ENCODE measurements at regions not wholly inside any gene's neighbourhood (a gene's known extent, or its start where the extent isn't known, plus 50 kb on each side); places are given as distances from the start of the nearest gene placed in this dataset.

DNA sequence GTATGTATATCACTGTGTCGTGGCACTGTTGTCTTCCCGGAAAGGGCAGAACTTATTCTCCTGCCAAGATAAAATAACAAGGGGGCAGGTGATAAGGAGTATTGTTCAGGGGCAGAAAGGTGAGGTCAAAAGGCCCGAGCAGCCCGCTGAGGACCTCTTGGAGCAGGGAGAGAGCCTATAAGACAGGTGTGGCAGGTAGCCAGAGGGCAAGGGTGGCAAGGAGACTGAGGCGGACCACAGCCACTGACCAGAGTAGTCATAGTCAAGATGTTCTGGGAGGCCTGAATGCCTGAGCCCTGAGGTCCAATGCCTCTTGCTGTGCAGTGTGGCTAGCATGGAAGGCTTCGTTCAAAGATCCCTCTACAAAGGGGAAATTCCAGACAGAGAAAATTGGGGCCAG, 172.3 kb upstream of the CHRNA7 start:
- no peak overlapping the region for H3K27ac ChIP-seq
- H4K20me1 ChIP-seq (ENCODE audit: insufficient read depth) = no peaks in the 10 kb centered on the region
- H3K4me1 ChIP-seq (ENCODE audit: insufficient read depth) = no peaks in the 10 kb centered on the region
- no peak overlapping the region for H2AFZ ChIP-seq
- H3F3A ChIP-seq (ENCODE audit: insufficient read depth) = no peaks in the 10 kb centered on the region
- no peaks in the 10 kb centered on the region for H3K27me3 ChIP-seq (replicated peaks; ENCODE audit: insufficient read depth)
- no peaks in the 10 kb centered on the region for H3K36me3 ChIP-seq (ENCODE audit: low read depth)
- WGBS, 2 experiments (ENCODE audit: low coverage in 1 of 2, low lambda C conversion rate in 2 of 2, missing lambda C conversion rate in 2 of 2) = 50 to 52% methylated on average over 6 of the region's 6 CpGs
- no peaks in the 10 kb centered on the region for H3K79me2 ChIP-seq (ENCODE audit: insufficient read depth)
- no peaks in the 10 kb centered on the region for H3K9me3 ChIP-seq (ENCODE audit: low read depth)
- no peak for DNase-seq
- TF ChIP-seq EZH2 (IDR thresholded peaks at IDR 0.05; ENCODE audit: insufficient read depth, poor library complexity, severe bottlenecking) (no peak), EZH2phosphoT487 (IDR thresholded peaks at IDR 0.05; ENCODE audit: insufficient read depth, low read depth) (no peak)
- H3K9ac ChIP-seq = no peak overlapping the region
- in situ Hi-C loops (cut with MboI) = no loop called here
- H3K4me3 ChIP-seq = no peak overlapping the region
- H3K9me2 ChIP-seq (ENCODE audit: insufficient read depth) = no peaks in the 10 kb centered on the region
- no peak overlapping the region for H3K4me2 ChIP-seq (ENCODE audit: unreplicated experiment)

- in situ Hi-C loops (cut with MboI) = no loop called here
- Histone ChIP-seq H3K9me2 (ENCODE audit: insufficient read depth) (no peaks in the 10 kb centered on the region), H2AFZ (no peak overlapping the region), H3K36me3 (ENCODE audit: low read depth) (no peaks in the 10 kb centered on the region), H3K4me3 (no peak overlapping the region), H3K79me2 (ENCODE audit: insufficient read depth) (no peaks in the 10 kb centered on the region), H3K4me1 (ENCODE audit: insufficient read depth) (no peaks in the 10 kb centered on the region), H3K9ac (no peak overlapping the region), H3K9me3 (ENCODE audit: low read depth) (no peaks in the 10 kb centered on the region), H4K20me1 (ENCODE audit: insufficient read depth) (no peaks in the 10 kb centered on the region), H3K27me3 (replicated peaks; ENCODE audit: insufficient read depth) (no peaks in the 10 kb centered on the region; the same call in 1 of the 2 replicates), H3K27ac (no peak overlapping the region), H3F3A (ENCODE audit: insufficient read depth) (peaks cover 2% of the 10 kb centered on the region; the same call in 1 of the 2 replicates), H3K4me2 (ENCODE audit: unreplicated experiment) (no peak overlapping the region)
- 39 to 40% methylated on average over 6 of the region's 6 CpGs for WGBS, 2 experiments (ENCODE audit: low coverage in 1 of 2, low lambda C conversion rate in 2 of 2, missing lambda C conversion rate in 2 of 2)
- DNase-seq = no peak
- no peak for TF ChIP-seq EZH2 (IDR thresholded peaks at IDR 0.05; ENCODE audit: insufficient read depth, poor library complexity, severe bottlenecking)
- no peak for TF ChIP-seq EZH2phosphoT487 (IDR thresholded peaks at IDR 0.05; ENCODE audit: insufficient read depth, low read depth)
Measured at GRCh38 chr15:31866248-31866647, 164.1 kb upstream of the CHRNA7 start.

- 16 to 18% methylated on average over 24 of the region's 24 CpGs for WGBS, 2 experiments (ENCODE audit: low coverage in 1 of 2, low lambda C conversion rate in 2 of 2, missing lambda C conversion rate in 2 of 2)
- H3K9me3 ChIP-seq (ENCODE audit: low read depth) = no peaks in the 10 kb centered on the region
- no peak overlapping the region for H3K27ac ChIP-seq
- H3K9ac ChIP-seq = no peak overlapping the region
- H3F3A ChIP-seq (ENCODE audit: insufficient read depth) = peaks cover 9% of the 10 kb centered on the region; the same call in 1 of the 2 replicates
- no peaks in the 10 kb centered on the region; the same call in 1 of the 2 replicates for H3K27me3 ChIP-seq (replicated peaks; ENCODE audit: insufficient read depth)
- TF ChIP-seq EZH2phosphoT487 (IDR thresholded peaks at IDR 0.05; ENCODE audit: insufficient read depth, low read depth) = no peak
- TF ChIP-seq EZH2 (IDR thresholded peaks at IDR 0.05; ENCODE audit: insufficient read depth, poor library complexity, severe bottlenecking) = no peak
- DNase-seq = peak; percentile 61
- no peaks in the 10 kb centered on the region for H3K36me3 ChIP-seq (ENCODE audit: low read depth)
- no peaks in the 10 kb centered on the region for H3K79me2 ChIP-seq (ENCODE audit: insufficient read depth)
- H2AFZ ChIP-seq = no peak overlapping the region
- H4K20me1 ChIP-seq (ENCODE audit: insufficient read depth) = no peaks in the 10 kb centered on the region
- no peak overlapping the region for H3K4me3 ChIP-seq
- in situ Hi-C loops (cut with MboI) = no loop called here
- H3K4me1 ChIP-seq (ENCODE audit: insufficient read depth) = no peaks in the 10 kb centered on the region
- H3K9me2 ChIP-seq (ENCODE audit: insufficient read depth) = no peaks in the 10 kb centered on the region
- no peak overlapping the region for H3K4me2 ChIP-seq (ENCODE audit: unreplicated experiment)
Measured at GRCh38 chr15:31867536-31868442, 162.5 kb upstream of the CHRNA7 start.

- 2% methylated on average over 14 to 35 of the region's 60 CpGs for WGBS, 2 experiments (ENCODE audit: low coverage in 1 of 2, low lambda C conversion rate in 2 of 2, missing lambda C conversion rate in 2 of 2)
- Histone ChIP-seq H3K4me1 (ENCODE audit: insufficient read depth) (no peaks in the 10 kb centered on the region), H3K27me3 (replicated peaks; ENCODE audit: insufficient read depth) (no peaks in the 10 kb centered on the region; the same call in none of the 2 replicates), H3F3A (ENCODE audit: insufficient read depth) (peaks cover 9% of the 10 kb centered on the region; the same call in 1 of the 2 replicates), H3K36me3 (ENCODE audit: low read depth) (no peaks in the 10 kb centered on the region), H3K9me2 (ENCODE audit: insufficient read depth) (no peaks in the 10 kb centered on the region), H3K4me2 (ENCODE audit: unreplicated experiment) (peak overlapping the region; percentile 67), H3K79me2 (ENCODE audit: insufficient read depth) (no peaks in the 10 kb centered on the region), H3K27ac (no peak overlapping the region), H3K9ac (no peak overlapping the region), H3K4me3 (peak overlapping the region; percentile 93), H4K20me1 (ENCODE audit: insufficient read depth) (no peaks in the 10 kb centered on the region), H2AFZ (peak overlapping the region; percentile 51), H3K9me3 (ENCODE audit: low read depth) (no peaks in the 10 kb centered on the region)
- DNase-seq = peak; percentile 38
- in situ Hi-C loops (cut with MboI) = no loop called here
- TF ChIP-seq EZH2 (IDR thresholded peaks at IDR 0.05; ENCODE audit: insufficient read depth, poor library complexity, severe bottlenecking) (no peak), EZH2phosphoT487 (IDR thresholded peaks at IDR 0.05; ENCODE audit: insufficient read depth, low read depth) (no peak)
Measured at GRCh38 chr15:31869686-31870307, 160.5 kb upstream of the CHRNA7 start.

All from GM23248 (cell line).